CD14-positive monocyte (primary cell): ENCODE measurements at regions not wholly inside any gene's neighbourhood (a gene's known extent, or its start where the extent isn't known, plus 50 kb on each side); places are given as distances from the start of the nearest gene placed in this dataset.

Experiments
- DNase-seq, 3 donors: peaks; one replicate each; pipeline ENCODE4 v3.0.0-alpha.2; 2011 to 2022
- H2AFZ ChIP-seq: 2 replicates; pipeline ENCODE4 v1.6.0; 2012; ENCODE audit warnings: mild to moderate bottlenecking, low read depth, low read length, inconsistent platforms; ENCODE audit not compliant: insufficient read depth, poor library complexity, severe bottlenecking
- H3K27ac ChIP-seq, 2 donors: 1 replicate in 1 of 2; 2 replicates in 1 of 2; pipeline ENCODE4 v1.5.1; 2012 to 2013; ENCODE audit warnings: low read length in 2 of 2, control low read depth in 1 of 2, inconsistent platforms in 1 of 2, low read depth in 1 of 2, mild to moderate bottlenecking in 1 of 2
- H3K27me3 ChIP-seq, 2 donors: one replicate each; pipeline versions ENCODE4 v1.6.0 to v1.6.1; 2011 to 2013; ENCODE audit warnings: low read length in 2 of 2; ENCODE audit not compliant: control insufficient read depth in 2 of 2, insufficient read depth in 2 of 2
- H3K36me3 ChIP-seq, 2 donors: replicated peaks in 1 of 2; 1 replicate in 1 of 2; 2 replicates in 1 of 2; pipeline versions ENCODE4 v1.5.1 to v1.6.1; 2012 to 2013; ENCODE audit warnings: low read length in 2 of 2, control low read depth in 1 of 2, inconsistent platforms in 1 of 2, mild to moderate bottlenecking in 1 of 2; ENCODE audit not compliant: insufficient read depth in 2 of 2, control insufficient read depth in 1 of 2
- H3K4me1 ChIP-seq, 2 donors: 1 replicate in 1 of 2; 2 replicates in 1 of 2; pipeline versions ENCODE4 v1.5.1 to v1.6.1; 2012 to 2013; ENCODE audit warnings: low read length in 2 of 2, control low read depth in 1 of 2, inconsistent platforms in 1 of 2, mild to moderate bottlenecking in 1 of 2, moderate library complexity in 1 of 2; ENCODE audit not compliant: insufficient read depth in 2 of 2, control insufficient read depth in 1 of 2
- H3K4me2 ChIP-seq: replicated peaks from 2 replicates; pipeline ENCODE3; 2012; ENCODE audit warnings: low read length, moderate library complexity, mild to moderate bottlenecking; ENCODE audit not compliant: poor library complexity, severe bottlenecking; ENCODE audit errors: extremely low read depth
- H3K4me3 ChIP-seq, 3 experiments: fragments of 200-600 bp in 1 of 3; sonication (generic) in 1 of 3; replicated peaks in 1 of 3; 1 replicate in 2 of 3; 2 replicates in 1 of 3; pipeline ENCODE4 v1.5.1; 2011 to 2013; ENCODE audit warnings: low read length in 3 of 3, mild to moderate bottlenecking in 3 of 3, control low read depth in 2 of 3, low read depth in 2 of 3, inconsistent platforms in 1 of 3, moderate library complexity in 1 of 3
- H3K79me2 ChIP-seq: 2 replicates; pipeline ENCODE4 v1.6.0; 2012; ENCODE audit warnings: mild to moderate bottlenecking, control low read depth, inconsistent platforms, low read length, moderate library complexity; ENCODE audit not compliant: insufficient read depth
- H3K9ac ChIP-seq: 2 replicates; pipeline ENCODE4 v1.6.0; 2017; ENCODE audit warnings: low read length, mild to moderate bottlenecking; ENCODE audit not compliant: insufficient read depth, poor library complexity, severe bottlenecking
- H3K9me3 ChIP-seq, 2 donors: replicated peaks in 1 of 2; 1 replicate in 1 of 2; 2 replicates in 1 of 2; pipeline versions ENCODE4 v1.5.1 to v1.6.1; 2012 to 2013; ENCODE audit warnings: low read length in 2 of 2, control low read depth in 1 of 2; ENCODE audit not compliant: control insufficient read depth in 1 of 2, insufficient read depth in 1 of 2
- H4K20me1 ChIP-seq: 2 replicates; pipeline ENCODE4 v1.6.0; 2012; ENCODE audit warnings: mild to moderate bottlenecking, low read length, control low read depth, moderate library complexity; ENCODE audit not compliant: insufficient read depth
- H3K27ac Mint-ChIP-seq, 7 donors: one replicate each; pipeline ENCODE4 v1.8.0; 2020; ENCODE audit warnings: mild to moderate bottlenecking in 7 of 7, mixed read lengths in 7 of 7, moderate library complexity in 6 of 7, inconsistent platforms in 2 of 7
- H3K27me3 Mint-ChIP-seq, 3 donors: one replicate each; pipeline ENCODE4 v1.8.0; 2021 to 2022; ENCODE audit warnings: low read depth in 3 of 3, mild to moderate bottlenecking in 3 of 3, mixed read lengths in 3 of 3, moderate library complexity in 3 of 3, inconsistent platforms in 1 of 3
- H3K36me3 Mint-ChIP-seq, 2 donors: one replicate each; pipeline ENCODE4 v1.8.0; 2020; ENCODE audit warnings: mixed read lengths in 2 of 2, inconsistent platforms in 1 of 2, mild to moderate bottlenecking in 1 of 2
- H3K4me1 Mint-ChIP-seq: one replicate; pipeline ENCODE4 v1.8.0; 2020; ENCODE audit warnings: mild to moderate bottlenecking, mixed read lengths
- H3K4me3 Mint-ChIP-seq, 2 donors: one replicate each; pipeline ENCODE4 v1.8.0; 2020; ENCODE audit warnings: mild to moderate bottlenecking in 2 of 2, mixed read lengths in 2 of 2, moderate library complexity in 1 of 2
- H3K9me3 Mint-ChIP-seq, 7 donors: one replicate each; pipeline ENCODE4 v1.8.0; 2020 to 2022; ENCODE audit warnings: mixed read lengths in 7 of 7, mild to moderate bottlenecking in 6 of 7, moderate library complexity in 6 of 7, inconsistent platforms in 2 of 7
- WGBS: methylation state at CpG from one replicate; pipeline ENCODE4 v1.1.5; 2013; ENCODE audit warnings: missing lambda C conversion rate; ENCODE audit not compliant: insufficient coverage; 5-methylcytosine and 5-hydroxymethylcytosine counted together
- intact Hi-C, 2 donors: fragments of 100-400 bp; cut with micrococcal nuclease; formaldehyde crosslinking; loops; one replicate each; pipeline versions ENCODE4 v1.15.0 to v1.15.1; 2023
- TF ChIP-seq, protein P1 (sequence below): fragments of 200-600 bp; IDR thresholded peaks from one replicate; pipeline ENCODE4 v1.8.0; 2022; ENCODE audit warnings: antibody characterized with exemption, mild to moderate bottlenecking

DNA sequence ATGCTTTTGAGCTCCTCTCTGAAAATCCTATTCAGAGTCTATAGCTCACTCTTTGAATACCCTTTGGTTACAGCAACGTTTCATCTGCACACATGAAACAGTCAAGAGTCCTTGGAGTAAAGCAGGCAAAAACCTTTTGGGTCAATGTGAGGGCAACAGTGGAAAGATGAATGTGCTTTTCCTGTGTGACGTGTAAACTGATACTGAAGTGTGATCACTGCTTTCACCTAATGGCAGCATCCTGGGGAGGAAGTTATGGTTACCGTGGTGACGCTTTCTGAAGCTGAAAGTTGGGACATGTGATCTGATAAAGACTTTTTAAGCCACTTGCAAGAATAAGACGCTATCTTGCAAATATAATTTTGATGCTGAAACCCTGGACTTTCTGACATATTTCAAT lies 160.0 kb downstream of the SEC16B start:
- no peaks in the 10 kb centered on the region for H3K79me2 ChIP-seq
- no peak overlapping the region for H3K9ac ChIP-seq
- intact Hi-C loops: no loop called here
- no peak overlapping the region for H3K4me3 Mint-ChIP-seq
- DNase-seq: no peak
- H3K4me2 ChIP-seq: no peak overlapping the region
- WGBS: 66% methylated on average over 4 of the region's 5 CpGs
- no peaks in the 10 kb centered on the region for H3K27me3 Mint-ChIP-seq
- no peaks in the 10 kb centered on the region for H3K4me1 Mint-ChIP-seq
- peaks cover 6 to 18% (median 15%) of the 10 kb centered on the region in 7 donors for H3K9me3 Mint-ChIP-seq
- H3K27ac Mint-ChIP-seq: no peak overlapping the region
- no peak overlapping the region for H3K4me3 ChIP-seq
- no peaks in the 10 kb centered on the region for H3K36me3 Mint-ChIP-seq
- no peak overlapping the region for H2AFZ ChIP-seq
- TF ChIP-seq, protein P1, sequence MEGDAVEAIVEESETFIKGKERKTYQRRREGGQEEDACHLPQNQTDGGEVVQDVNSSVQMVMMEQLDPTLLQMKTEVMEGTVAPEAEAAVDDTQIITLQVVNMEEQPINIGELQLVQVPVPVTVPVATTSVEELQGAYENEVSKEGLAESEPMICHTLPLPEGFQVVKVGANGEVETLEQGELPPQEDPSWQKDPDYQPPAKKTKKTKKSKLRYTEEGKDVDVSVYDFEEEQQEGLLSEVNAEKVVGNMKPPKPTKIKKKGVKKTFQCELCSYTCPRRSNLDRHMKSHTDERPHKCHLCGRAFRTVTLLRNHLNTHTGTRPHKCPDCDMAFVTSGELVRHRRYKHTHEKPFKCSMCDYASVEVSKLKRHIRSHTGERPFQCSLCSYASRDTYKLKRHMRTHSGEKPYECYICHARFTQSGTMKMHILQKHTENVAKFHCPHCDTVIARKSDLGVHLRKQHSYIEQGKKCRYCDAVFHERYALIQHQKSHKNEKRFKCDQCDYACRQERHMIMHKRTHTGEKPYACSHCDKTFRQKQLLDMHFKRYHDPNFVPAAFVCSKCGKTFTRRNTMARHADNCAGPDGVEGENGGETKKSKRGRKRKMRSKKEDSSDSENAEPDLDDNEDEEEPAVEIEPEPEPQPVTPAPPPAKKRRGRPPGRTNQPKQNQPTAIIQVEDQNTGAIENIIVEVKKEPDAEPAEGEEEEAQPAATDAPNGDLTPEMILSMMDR: no peak
- H3K9me3 ChIP-seq: peaks cover 0 to 4% of the 10 kb centered on the region in 2 donors
- no peaks in the 10 kb centered on the region for H3K4me1 ChIP-seq
- no peak overlapping the region for H3K27ac ChIP-seq
- no peaks in the 10 kb centered on the region for H3K27me3 ChIP-seq
- no peaks in the 10 kb centered on the region for H3K36me3 ChIP-seq
- no peaks in the 10 kb centered on the region for H4K20me1 ChIP-seq

DNA sequence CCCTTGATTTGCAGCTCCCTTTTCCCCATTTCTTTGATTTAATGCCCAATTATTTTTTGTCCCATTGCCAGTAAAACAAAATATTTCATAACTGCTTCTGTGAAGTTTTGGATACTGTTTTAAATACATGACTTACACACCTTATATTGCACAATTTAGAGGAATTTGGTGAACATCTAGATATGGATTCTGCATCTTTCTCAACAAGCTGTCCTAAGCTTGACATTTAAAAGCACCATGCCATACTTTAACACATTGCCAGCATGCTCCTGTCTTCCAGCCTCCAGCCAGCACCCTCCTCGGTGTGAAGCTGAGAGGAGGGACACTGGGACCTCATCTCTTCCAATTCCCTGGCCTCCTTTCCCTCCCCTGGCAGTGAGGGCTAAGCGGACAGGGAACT lies 167.6 kb downstream of the SEC16B start:
- Mint-ChIP-seq H3K4me3 (no peak overlapping the region), H3K27me3 (peaks cover 0 to 5% (median 2%) of the 10 kb centered on the region in 3 donors), H3K9me3 (peaks cover 2 to 18% (median 12%) of the 10 kb centered on the region in 7 donors), H3K27ac (no peak overlapping the region), H3K36me3 (no peaks in the 10 kb centered on the region), H3K4me1 (no peaks in the 10 kb centered on the region)
- H3K4me3 ChIP-seq: no peak overlapping the region
- no peaks in the 10 kb centered on the region for H3K36me3 ChIP-seq
- no peak overlapping the region for H3K27ac ChIP-seq
- TF ChIP-seq, protein P1: no peak
- H3K79me2 ChIP-seq: no peaks in the 10 kb centered on the region
- no peak overlapping the region for H3K9ac ChIP-seq
- H4K20me1 ChIP-seq: no peaks in the 10 kb centered on the region
- H3K4me2 ChIP-seq: no peak overlapping the region
- H3K4me1 ChIP-seq: no peaks in the 10 kb centered on the region
- no peak for DNase-seq
- H3K27me3 ChIP-seq: no peaks in the 10 kb centered on the region
- WGBS: no CpG with 5 or more reads among the region's 2 CpGs
- intact Hi-C loops: no loop called here
- no peak overlapping the region for H2AFZ ChIP-seq
- H3K9me3 ChIP-seq: peaks cover 0 to 5% of the 10 kb centered on the region in 2 donors
